ENCODE measurements at regions not wholly inside any gene's neighbourhood (a gene's known extent, or its start where the extent isn't known, plus 50 kb on each side); places are given as distances from the start of the nearest gene placed in this dataset.
A peak's percentile ranks its signal among the peaks of the same experiment; 100 is the strongest.

DNA sequence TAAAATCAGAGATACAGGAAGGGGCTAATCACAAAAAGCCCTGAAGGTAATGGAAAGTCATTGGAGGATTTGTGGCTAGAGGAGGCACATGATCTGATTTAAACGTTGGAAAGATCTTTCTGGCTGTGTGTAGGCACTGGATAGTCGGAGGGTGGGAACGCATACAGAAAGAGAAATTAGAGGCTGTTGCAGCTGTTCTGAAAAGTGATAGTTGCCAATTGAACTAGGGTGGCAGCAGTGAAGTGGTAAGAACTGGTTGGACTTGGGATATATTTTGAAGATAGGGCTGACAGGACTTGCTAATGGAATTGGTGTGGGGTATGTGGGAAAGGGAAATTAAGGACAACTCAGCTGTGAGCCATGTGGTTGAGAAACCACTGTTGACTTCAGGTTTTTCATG, 223.6 kb downstream of the OGFRL1 start:
- DNase-seq (ENCODE audit: low read depth) = peak; percentile 86

- DNase-seq (ENCODE audit: low read depth) = peak; percentile 72
Measured at GRCh38 chr6:71513036-71513435, 224.4 kb downstream of the OGFRL1 start.

GRCh38 chr6:71523548-71523947, 234.9 kb downstream of the OGFRL1 start:
- DNase-seq (ENCODE audit: low read depth) = no peak

GRCh38 chr6:71524201-71524600, 235.6 kb downstream of the OGFRL1 start:
- no peak for DNase-seq (ENCODE audit: low read depth)

- no peak for DNase-seq (ENCODE audit: low read depth)
Measured at GRCh38 chr6:71527886-71528285, 239.3 kb downstream of the OGFRL1 start.

DNA sequence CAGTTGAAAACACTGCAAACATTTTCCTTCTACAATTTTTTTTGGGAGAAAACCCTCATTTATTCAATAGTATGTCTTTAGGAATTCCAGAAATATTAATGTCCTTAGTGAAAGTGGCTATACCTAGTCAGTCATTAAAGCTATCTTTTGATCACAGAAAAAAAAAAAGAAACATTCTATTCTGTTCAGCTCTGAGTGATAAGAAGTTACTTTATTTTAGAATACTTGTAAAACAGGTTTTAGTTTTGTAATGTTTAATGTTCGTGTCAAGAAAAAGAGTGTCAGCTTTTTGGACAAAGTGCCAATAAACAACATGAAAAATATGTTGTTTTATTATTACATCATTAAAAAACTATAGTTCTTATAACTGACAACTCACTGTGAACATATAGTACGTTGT, 240.4 kb downstream of the OGFRL1 start:
- DNase-seq (ENCODE audit: low read depth) = no peak

- no peak for DNase-seq (ENCODE audit: low read depth)
Measured at GRCh38 chr6:71529769-71530168, 241.2 kb downstream of the OGFRL1 start.

DNA sequence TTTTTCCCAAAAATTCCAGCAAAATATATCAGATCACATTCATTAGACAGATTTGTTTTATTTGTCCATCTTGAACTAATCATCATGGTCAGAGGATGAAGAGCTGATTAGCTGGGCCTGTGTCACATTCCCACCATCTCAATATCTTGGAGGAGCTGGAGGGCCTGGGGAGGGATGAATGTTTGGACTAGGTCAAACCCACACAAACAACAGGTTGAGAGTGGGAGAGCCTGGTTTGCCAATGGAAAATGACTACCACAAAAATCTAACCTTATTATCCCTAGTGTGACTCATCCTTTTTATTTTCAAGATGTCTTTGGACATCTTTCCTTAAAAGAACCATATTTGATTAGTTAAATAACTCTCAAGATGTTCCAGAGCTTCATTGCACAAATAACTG, 242.4 kb downstream of the OGFRL1 start:
- DNase-seq (ENCODE audit: low read depth) = peak; percentile 58

DNA sequence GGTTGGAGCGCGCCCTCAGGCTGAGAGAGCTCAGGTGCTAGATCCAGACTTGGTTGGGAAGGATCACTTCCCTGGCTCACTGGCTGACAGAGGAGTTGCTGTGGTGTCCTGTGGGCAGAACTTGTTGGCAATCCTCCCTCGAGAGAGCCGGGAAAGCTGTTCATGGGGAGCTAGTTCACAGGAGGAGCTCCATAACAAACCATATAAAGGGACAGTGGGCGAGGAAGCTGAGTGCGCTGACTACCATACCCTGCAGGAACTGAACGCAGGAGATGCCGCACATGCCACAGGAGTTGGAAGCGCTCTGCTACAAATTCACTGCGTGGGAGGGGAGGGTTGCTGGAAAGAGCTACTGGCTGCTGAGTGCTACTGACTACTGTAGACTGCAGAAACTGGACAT, 243.2 kb downstream of the OGFRL1 start:
- peak; percentile 38 for DNase-seq (ENCODE audit: low read depth)

GRCh38 chr6:71533939-71534379, 245.3 kb downstream of the OGFRL1 start:
- DNase-seq (ENCODE audit: low read depth) = peak; percentile 49

- no peak for DNase-seq (ENCODE audit: low read depth)
Measured at GRCh38 chr6:71534921-71535320, 246.3 kb downstream of the OGFRL1 start.

- DNase-seq (ENCODE audit: low read depth) = peak; percentile 25
Measured at GRCh38 chr6:71537717-71538116, 249.1 kb downstream of the OGFRL1 start.

DNA sequence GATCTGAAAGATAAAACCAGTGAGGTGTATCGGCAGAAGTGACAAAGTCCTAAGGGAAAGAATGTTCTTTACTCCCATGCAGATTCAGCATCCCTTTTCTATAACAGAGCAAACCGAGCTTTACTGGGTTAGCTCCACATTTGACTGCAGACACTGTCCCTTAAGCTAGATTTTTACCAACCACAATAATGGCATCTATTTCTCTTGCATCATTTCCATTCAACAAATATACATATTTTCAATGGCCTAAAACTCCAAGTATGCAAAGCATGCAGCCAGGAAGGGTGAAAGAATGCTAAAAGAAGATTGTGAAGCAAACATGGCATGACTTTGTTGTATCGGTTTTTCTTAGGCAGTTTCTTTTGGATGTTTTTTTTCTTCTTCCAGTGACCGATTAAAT, 255.4 kb downstream of the OGFRL1 start:
- peak; percentile 41 for DNase-seq (ENCODE audit: low read depth)

GRCh38 chr6:71544906-71545305, 256.3 kb downstream of the OGFRL1 start:
- no peak for DNase-seq (ENCODE audit: low read depth)

DNA sequence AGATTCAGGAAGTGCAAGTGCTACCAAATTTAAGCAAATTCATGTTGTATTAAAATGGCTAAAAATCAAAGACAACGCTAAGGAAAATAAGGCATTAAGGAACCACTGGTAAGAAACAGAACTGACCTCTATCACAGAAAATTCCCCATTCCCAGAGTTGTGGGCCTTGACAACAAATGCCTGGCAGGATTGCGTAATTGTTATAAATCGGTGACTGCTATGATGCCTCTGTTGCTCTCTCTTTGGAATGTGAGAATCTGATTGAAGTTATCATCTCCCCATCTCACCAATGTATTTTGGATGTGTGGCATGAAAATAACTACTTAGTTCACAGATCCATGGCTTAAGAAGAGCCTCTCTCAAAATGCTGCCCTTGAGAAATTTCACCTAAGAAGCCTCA, 257.3 kb downstream of the OGFRL1 start:
- DNase-seq (ENCODE audit: low read depth) = no peak

DNA sequence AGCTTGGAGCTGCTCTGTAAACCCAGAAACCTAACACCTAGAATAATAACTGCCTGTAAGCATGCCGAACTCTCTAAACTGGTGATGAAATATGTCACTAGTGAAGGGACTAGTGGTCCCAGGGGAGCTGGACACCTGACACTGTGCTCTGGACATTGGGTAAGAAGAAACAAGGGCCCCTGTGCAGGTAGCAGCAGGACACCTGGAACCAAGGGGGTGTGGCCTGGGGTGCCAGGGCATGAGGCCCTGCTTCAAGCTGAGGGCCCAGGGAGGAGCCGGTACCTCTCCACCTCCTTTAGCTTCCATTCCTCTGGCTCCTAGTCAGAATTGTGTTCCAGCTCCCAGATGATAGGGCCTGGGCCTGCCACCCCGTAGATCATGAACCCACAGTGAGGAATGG, 263.2 kb downstream of the OGFRL1 start:
- no peak for DNase-seq (ENCODE audit: low read depth)

DNA sequence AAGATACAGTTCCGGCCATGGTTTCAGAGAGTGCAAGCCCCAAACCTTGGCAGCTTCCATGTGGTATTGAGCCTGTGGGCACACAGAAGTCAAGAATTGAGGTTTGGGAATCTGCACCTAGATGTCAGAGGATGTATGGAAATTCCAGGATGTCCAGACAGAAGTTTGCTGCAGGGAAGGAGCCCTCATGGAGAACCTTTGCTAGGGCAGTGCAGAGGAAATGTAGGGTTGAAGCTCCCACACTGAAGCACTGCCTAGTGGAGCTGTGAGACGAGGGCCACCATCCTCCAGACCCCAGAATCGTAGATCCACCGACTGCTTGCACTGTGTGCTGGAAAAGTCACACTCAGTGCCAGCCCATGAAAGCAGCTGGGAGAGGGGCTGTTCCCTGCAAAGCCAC, 267.5 kb downstream of the OGFRL1 start:
- DNase-seq (ENCODE audit: low read depth) = no peak

- DNase-seq (ENCODE audit: low read depth) = no peak
Measured at GRCh38 chr6:71558974-71559373, 270.4 kb downstream of the OGFRL1 start.

DNA sequence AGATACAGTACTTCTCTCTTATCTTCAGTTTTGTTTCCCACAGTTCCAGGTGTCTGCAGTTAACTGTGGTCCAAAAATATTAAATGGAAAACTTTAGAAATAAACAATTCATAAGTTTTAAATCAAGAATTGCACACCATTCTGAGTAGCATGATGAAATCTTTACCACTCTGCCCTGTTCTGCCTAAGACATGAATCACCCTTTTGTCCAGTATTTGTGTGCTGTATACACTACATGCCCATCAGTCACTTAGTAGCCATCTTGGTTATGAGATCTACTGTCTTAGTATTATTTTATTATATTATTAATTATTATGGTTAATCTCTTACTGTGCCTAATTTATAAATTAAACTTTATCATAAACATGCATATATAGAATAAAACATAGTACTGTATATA, 279.0 kb downstream of the OGFRL1 start:
- no peak for DNase-seq (ENCODE audit: low read depth)

GRCh38 chr6:71577766-71578165, 289.2 kb downstream of the OGFRL1 start:
- no peak for DNase-seq (ENCODE audit: low read depth)

- no peak for DNase-seq (ENCODE audit: low read depth)
Measured at GRCh38 chr6:71579902-71580301, 291.3 kb downstream of the OGFRL1 start.

DNA sequence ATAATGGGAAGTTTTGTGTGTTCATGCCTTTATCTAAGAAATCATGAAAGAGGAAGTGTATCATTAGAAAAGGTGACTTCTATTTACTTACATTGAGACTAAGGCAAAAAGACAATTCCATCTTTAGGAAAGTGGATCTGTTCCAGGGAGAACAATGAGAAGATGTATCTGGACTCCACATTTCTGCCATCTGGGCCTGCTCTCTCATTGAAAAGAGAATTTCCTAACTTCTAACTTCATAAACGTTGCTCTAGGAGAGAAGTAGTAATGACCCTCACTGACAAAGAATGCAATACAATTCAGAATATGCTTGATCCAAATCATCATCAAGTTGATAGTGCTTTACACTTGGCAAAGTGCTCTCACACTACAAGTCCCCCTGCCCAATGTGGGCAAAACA, 294.2 kb downstream of the OGFRL1 start:
- no peak for DNase-seq (ENCODE audit: low read depth)

DNA sequence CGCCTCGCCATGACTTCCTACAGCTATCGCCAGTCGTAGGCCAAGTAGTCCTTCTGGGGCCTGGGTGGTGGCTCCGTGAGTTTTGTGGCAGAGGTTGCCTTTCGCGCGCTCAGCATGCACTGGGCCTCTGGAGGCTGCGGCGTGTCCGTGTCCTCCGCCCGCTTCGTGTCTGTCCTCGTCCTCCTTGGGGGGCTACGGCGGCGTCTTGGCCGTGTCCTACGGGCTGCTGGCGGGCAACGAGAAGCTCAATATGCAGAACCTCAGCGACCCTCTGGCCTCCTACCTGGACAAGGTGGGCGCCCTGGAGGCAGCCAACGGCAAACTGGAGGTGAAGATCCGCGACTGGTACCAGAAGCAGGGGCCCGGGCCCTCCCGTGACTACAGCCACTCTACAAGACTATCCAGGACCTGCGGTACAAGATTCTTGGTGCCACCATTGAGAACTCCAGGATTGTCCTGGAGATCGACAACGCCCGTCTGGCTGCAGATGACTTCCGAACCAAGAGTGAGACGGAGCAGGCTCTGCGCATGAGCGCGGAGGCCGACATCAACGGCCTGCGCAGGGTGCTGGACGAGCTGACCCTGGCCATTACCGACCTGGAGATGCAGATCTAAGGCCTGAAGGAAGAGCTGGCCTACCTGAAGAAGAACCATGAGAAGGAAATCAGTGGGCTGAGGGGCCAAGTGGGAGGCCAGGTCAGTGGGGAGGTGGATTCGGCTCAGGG, 296.3 kb downstream of the OGFRL1 start:
- DNase-seq (ENCODE audit: low read depth) = no peak

- no peak for DNase-seq (ENCODE audit: low read depth)
Measured at GRCh38 chr6:71585472-71585871, 296.9 kb downstream of the OGFRL1 start.

Measured in myocyte (in vitro differentiated cells).